IMR-90 (cell line): ENCODE measurements at regions not wholly inside any gene's neighbourhood (a gene's known extent, or its start where the extent isn't known, plus 50 kb on each side); places are given as distances from the start of the nearest gene placed in this dataset.

ENCODE experiments used
- ATAC-seq: fragments of 200-7000 bp; cut with Tn5 transposase; 2 replicates; pipeline ENCODE4 v1.9.1; 2020; ENCODE audit warnings: low read depth, mild to moderate bottlenecking, moderate library complexity
- BruUV-seq: library from RNA; stranded (reverse); fragments of 400-500 nt; replicated peaks from 2 replicates; lab custom pipeline; 2021; lab: Mats Ljungman, UMichigan
- CTCF ChIA-PET: fragments of 300-600 bp; formaldehyde crosslinking; extraction: SDS; loops from one replicate; lab custom pipeline; 2021; ENCODE audit warnings: antibody characterized with exemption; lab: Yijun Ruan, JAX
- POLR2A ChIA-PET: fragments of 300-600 bp; sonication (Branson Sonifier 250); formaldehyde crosslinking; loops from one replicate; lab custom pipeline; 2022; ENCODE audit warnings: antibody characterized with exemption; ENCODE audit not compliant: unreplicated experiment; lab: Charles Lee
- DNase-seq: peaks from one replicate; pipeline ENCODE4 v3.0.0; 2013
- H2AFZ ChIP-seq: replicated peaks from 2 replicates; pipeline ENCODE3; 2013; ENCODE audit warnings: low read length, mild to moderate bottlenecking; ENCODE audit not compliant: poor library complexity
- H2AK5ac ChIP-seq: 2 replicates; pipeline ENCODE4 v1.6.1; 2013; ENCODE audit warnings: low read depth, low read length, inconsistent platforms
- H2AK9ac ChIP-seq: replicated peaks from 2 replicates; pipeline ENCODE3; 2013; ENCODE audit warnings: mild to moderate bottlenecking, low read depth, low read length, moderate library complexity; ENCODE audit not compliant: poor library complexity
- H2BK120ac ChIP-seq: 2 replicates; pipeline ENCODE4 v1.6.1; 2013; ENCODE audit warnings: low read depth, low read length, inconsistent platforms
- H2BK15ac ChIP-seq: 3 replicates; pipeline ENCODE4 v1.6.1; 2013; ENCODE audit warnings: low read depth, low read length, inconsistent platforms
- H2BK20ac ChIP-seq: 2 replicates; pipeline ENCODE4 v1.6.1; 2013; ENCODE audit warnings: low read depth, mild to moderate bottlenecking, inconsistent platforms, low read length, moderate library complexity
- H2BK5ac ChIP-seq: 2 replicates; pipeline ENCODE4 v1.6.1; 2013; ENCODE audit warnings: mild to moderate bottlenecking, low read depth, low read length, inconsistent platforms; ENCODE audit not compliant: poor library complexity, severe bottlenecking
- H3K14ac ChIP-seq: replicated peaks from 2 replicates; pipeline ENCODE4 v1.6.1; 2013; ENCODE audit warnings: low read depth, low read length, inconsistent platforms
- H3K18ac ChIP-seq: 2 replicates; pipeline ENCODE4 v1.6.1; 2013; ENCODE audit warnings: low read depth, low read length, control low read depth
- H3K23ac ChIP-seq: 2 replicates; pipeline ENCODE4 v1.6.1; 2013; ENCODE audit warnings: low read depth, low read length, inconsistent platforms
- H3K27ac ChIP-seq: 2 replicates; pipeline ENCODE4 v1.5.1; 2013; ENCODE audit warnings: mild to moderate bottlenecking, control low read depth, low read length; ENCODE audit not compliant: insufficient read depth
- H3K27me3 ChIP-seq: 2 replicates; pipeline ENCODE4 v1.6.1; 2013; ENCODE audit warnings: low read length; ENCODE audit not compliant: control insufficient read depth, insufficient read depth
- H3K36me3 ChIP-seq: 2 replicates; pipeline ENCODE4 v1.6.1; 2013; ENCODE audit warnings: low read length, mixed read lengths; ENCODE audit not compliant: control insufficient read depth, insufficient read depth
- H3K4ac ChIP-seq: 2 replicates; pipeline ENCODE4 v1.6.1; 2013; ENCODE audit warnings: low read depth, low read length, inconsistent platforms
- H3K4me1 ChIP-seq: 2 replicates; pipeline ENCODE4 v1.6.1; 2013; ENCODE audit warnings: low read length, mixed read lengths; ENCODE audit not compliant: control insufficient read depth, insufficient read depth
- H3K4me2 ChIP-seq: 2 replicates; pipeline ENCODE4 v1.6.1; 2013; ENCODE audit warnings: low read depth, mild to moderate bottlenecking, control low read depth, low read length, moderate library complexity
- H3K4me3 ChIP-seq: 2 replicates; pipeline ENCODE4 v1.5.1; 2013; ENCODE audit warnings: low read depth, mild to moderate bottlenecking, control low read depth, low read length, moderate library complexity; ENCODE audit not compliant: insufficient read depth
- H3K56ac ChIP-seq: 2 replicates; pipeline ENCODE4 v1.6.1; 2013; ENCODE audit warnings: low read length, inconsistent platforms; ENCODE audit not compliant: insufficient read depth; ENCODE audit errors: extremely low read depth
- H3K79me1 ChIP-seq, 2 experiments: 2 replicates each; pipeline ENCODE4 v1.6.1; 2013; ENCODE audit warnings: low read length in 2 of 2, inconsistent platforms in 1 of 2, low read depth in 1 of 2
- H3K9ac ChIP-seq: 2 replicates; pipeline ENCODE4 v1.6.1; 2013; ENCODE audit warnings: low read depth, low read length, control low read depth
- H3K9me1 ChIP-seq: 2 replicates; pipeline ENCODE4 v1.6.1; 2013; ENCODE audit warnings: low read length, inconsistent platforms; ENCODE audit not compliant: insufficient read depth
- H3K9me3 ChIP-seq: 2 replicates; pipeline ENCODE4 v1.6.1; 2013; ENCODE audit warnings: low read length; ENCODE audit not compliant: control insufficient read depth, insufficient read depth
- H4K20me1 ChIP-seq: 2 replicates; pipeline ENCODE4 v1.6.1; 2013; ENCODE audit warnings: low read length, inconsistent platforms; ENCODE audit not compliant: insufficient read depth
- H4K5ac ChIP-seq: 2 replicates; pipeline ENCODE4 v1.6.1; 2013; ENCODE audit warnings: mild to moderate bottlenecking, low read depth, low read length, control low read depth
- H4K8ac ChIP-seq, 2 experiments: 2 replicates each; pipeline ENCODE4 v1.6.1; 2013; ENCODE audit warnings: low read depth in 2 of 2, low read length in 2 of 2, control low read depth in 1 of 2, inconsistent platforms in 1 of 2
- H4K91ac ChIP-seq: 2 replicates; pipeline ENCODE4 v1.6.1; 2013; ENCODE audit warnings: low read depth, low read length, inconsistent platforms; ENCODE audit not compliant: insufficient read depth
- BHLHE40 ChIP-seq: fragments of 150-350 bp; IDR thresholded peaks from 2 replicates; pipeline ENCODE4 v1.6.1; 2016; ENCODE audit warnings: mild to moderate bottlenecking, low read depth, low read length
- CEBPB ChIP-seq: IDR thresholded peaks from 2 replicates; pipeline ENCODE4 v1.6.1; 2012; ENCODE audit warnings: low read depth, low read length, improper control_type of control experiment
- CHD1 ChIP-seq: IDR thresholded peaks from 2 replicates; pipeline ENCODE4 v1.6.1; 2012; ENCODE audit warnings: low read depth, low read length, improper control_type of control experiment
- FOS ChIP-seq: fragments of 150-350 bp; IDR thresholded peaks from 2 replicates; pipeline ENCODE4 v1.6.1; 2016; ENCODE audit warnings: low read depth, low read length
- MAFK ChIP-seq: IDR thresholded peaks from 2 replicates; pipeline ENCODE4 v1.6.1; 2012; ENCODE audit warnings: low read depth, low read length, improper control_type of control experiment
- MAZ ChIP-seq: IDR thresholded peaks from 2 replicates; pipeline ENCODE4 v1.6.1; 2012; ENCODE audit warnings: low read depth, mild to moderate bottlenecking, low read length, improper control_type of control experiment, moderate library complexity, borderline replicate concordance
- MXI1 ChIP-seq: IDR thresholded peaks from 2 replicates; pipeline ENCODE4 v1.6.1; 2012; ENCODE audit warnings: low read depth, mild to moderate bottlenecking, low read length, moderate library complexity, borderline replicate concordance
- NFE2L2 ChIP-seq: fragments of 150-350 bp; IDR thresholded peaks from 2 replicates; pipeline ENCODE4 v1.6.1; 2016; ENCODE audit warnings: low read depth, mild to moderate bottlenecking, low read length
- RAD21 ChIP-seq: IDR thresholded peaks from 2 replicates; pipeline ENCODE4 v1.6.1; 2012; ENCODE audit warnings: low read length, improper control_type of control experiment
- RCOR1 ChIP-seq: IDR thresholded peaks from 2 replicates; pipeline ENCODE4 v1.6.1; 2012; ENCODE audit warnings: mild to moderate bottlenecking, low read length, improper control_type of control experiment; ENCODE audit not compliant: insufficient replicate concordance
- RFX5 ChIP-seq: IDR thresholded peaks from 2 replicates; pipeline ENCODE4 v1.8.0; 2012; ENCODE audit warnings: low read depth, mild to moderate bottlenecking, low read length, moderate library complexity
- SMC3 ChIP-seq: fragments of 150-350 bp; IDR thresholded peaks from 2 replicates; pipeline ENCODE4 v1.6.1; 2016; ENCODE audit warnings: low read depth, mild to moderate bottlenecking, antibody characterized with exemption, low read length, moderate library complexity
- WGBS, 2 experiments: methylation state at CpG; one replicate each; pipeline versions ENCODE4 v1.1.5 to v1.1.7; 2013; ENCODE audit warnings: missing lambda C conversion rate in 2 of 2; ENCODE audit not compliant: insufficient read length in 1 of 2; ENCODE audit errors: extremely low coverage in 2 of 2; 5-methylcytosine and 5-hydroxymethylcytosine counted together
- dilution Hi-C: fragments of 300-500 bp; cut with HindIII; formaldehyde crosslinking; loops from one replicate; pipeline ENCODE4 v1.14.3; 2018; ENCODE audit warnings: low sequenced_read_pairs; ENCODE audit not compliant: unreplicated experiment
- in situ Hi-C: fragments of 300-500 bp; cut with MboI; formaldehyde crosslinking; loops from 3 replicates; pipeline ENCODE4 v1.14.3; 2019; ENCODE audit warnings: low sequenced_read_pairs, inconsistent platforms, mixed read lengths
- intact Hi-C: fragments of 100-400 bp; cut with micrococcal nuclease; formaldehyde crosslinking; loops from 2 replicates; pipeline ENCODE4 v1.10.0; 2022
- TF ChIP-seq, protein P1 (sequence below): fragments of 150-350 bp; IDR thresholded peaks from 2 replicates; pipeline ENCODE4 v1.6.1; 2017; ENCODE audit warnings: mild to moderate bottlenecking, antibody characterized with exemption, low read length, low read depth
- TF ChIP-seq, protein P2 (sequence below): conservative IDR thresholded peaks from 2 replicates; pipeline ENCODE4 v1.5.1; 2012; ENCODE audit warnings: mild to moderate bottlenecking, low read depth, low read length, improper control_type of control experiment

DNA sequence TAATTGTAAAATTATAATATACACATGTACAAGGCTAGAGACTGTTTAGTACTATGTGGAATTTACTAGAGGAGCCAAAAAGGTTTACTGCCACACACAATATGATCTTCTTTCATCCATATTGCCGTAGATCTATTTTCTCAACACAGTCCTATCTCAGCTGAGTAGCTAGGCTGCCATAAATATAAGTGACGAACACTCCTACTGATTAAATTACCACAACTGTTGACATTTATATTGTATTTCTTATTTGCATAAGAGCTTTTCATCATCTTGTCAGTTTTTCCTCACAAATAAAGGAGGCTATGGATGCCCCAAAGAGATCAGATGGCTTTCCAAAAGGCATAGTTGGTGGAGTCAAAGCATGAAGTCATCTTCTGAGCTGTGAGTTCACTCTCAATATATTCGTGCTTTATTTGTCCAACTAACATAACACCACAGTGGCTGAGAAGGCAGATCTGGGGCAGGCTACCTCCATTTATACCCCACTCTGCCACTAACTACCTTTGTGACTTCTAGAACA, 78.6 kb downstream of the CCDC59 start:
- Histone ChIP-seq H3K9me3 (peaks cover 11% of the 10 kb centered on the region), H3K4me1 (no peaks in the 10 kb centered on the region), H2BK5ac (no peak overlapping the region), H2BK120ac (no peak overlapping the region), H3K9me1 (no peaks in the 10 kb centered on the region), H4K8ac (no peak overlapping the region), H3K27me3 (no peaks in the 10 kb centered on the region), H3K36me3 (no peaks in the 10 kb centered on the region), H2BK15ac (no peak overlapping the region), H2AK5ac (no peak overlapping the region), H4K5ac (no peak overlapping the region), H3K4me3 (no peak overlapping the region), H4K91ac (no peak overlapping the region), H3K4me2 (no peak overlapping the region), H3K18ac (no peak overlapping the region), H2BK20ac (no peak overlapping the region), H3K79me1 (no peaks in the 10 kb centered on the region), H2AK9ac (no peak overlapping the region), H3K56ac (no peak overlapping the region), H2AFZ (no peak overlapping the region), H4K20me1 (no peaks in the 10 kb centered on the region), H3K9ac (no peak overlapping the region), H3K4ac (no peak overlapping the region), H3K27ac (no peak overlapping the region), H3K23ac (no peak overlapping the region), H3K14ac (no peak overlapping the region)
- POLR2A ChIA-PET: no interaction called here
- CTCF ChIA-PET: no interaction called here
- in situ Hi-C loops: no loop called here
- ATAC-seq (no peak), DNase-seq (no peak)
- WGBS, 2 experiments: no CpG with 5 or more reads among the region's 3 CpGs
- intact Hi-C loops: no loop called here
- no TSS peak for BruUV-seq
- TF ChIP-seq, protein P1, sequence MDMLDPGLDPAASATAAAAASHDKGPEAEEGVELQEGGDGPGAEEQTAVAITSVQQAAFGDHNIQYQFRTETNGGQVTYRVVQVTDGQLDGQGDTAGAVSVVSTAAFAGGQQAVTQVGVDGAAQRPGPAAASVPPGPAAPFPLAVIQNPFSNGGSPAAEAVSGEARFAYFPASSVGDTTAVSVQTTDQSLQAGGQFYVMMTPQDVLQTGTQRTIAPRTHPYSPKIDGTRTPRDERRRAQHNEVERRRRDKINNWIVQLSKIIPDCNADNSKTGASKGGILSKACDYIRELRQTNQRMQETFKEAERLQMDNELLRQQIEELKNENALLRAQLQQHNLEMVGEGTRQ: no peak
- TF ChIP-seq CHD1 (no peak), RFX5 (no peak), RAD21 (no peak), MXI1 (no peak), RCOR1 (no peak), MAFK (no peak), CEBPB (no peak), FOS (no peak), NFE2L2 (no peak), BHLHE40 (no peak), SMC3 (no peak), MAZ (no peak)
- TF ChIP-seq, protein P2, sequence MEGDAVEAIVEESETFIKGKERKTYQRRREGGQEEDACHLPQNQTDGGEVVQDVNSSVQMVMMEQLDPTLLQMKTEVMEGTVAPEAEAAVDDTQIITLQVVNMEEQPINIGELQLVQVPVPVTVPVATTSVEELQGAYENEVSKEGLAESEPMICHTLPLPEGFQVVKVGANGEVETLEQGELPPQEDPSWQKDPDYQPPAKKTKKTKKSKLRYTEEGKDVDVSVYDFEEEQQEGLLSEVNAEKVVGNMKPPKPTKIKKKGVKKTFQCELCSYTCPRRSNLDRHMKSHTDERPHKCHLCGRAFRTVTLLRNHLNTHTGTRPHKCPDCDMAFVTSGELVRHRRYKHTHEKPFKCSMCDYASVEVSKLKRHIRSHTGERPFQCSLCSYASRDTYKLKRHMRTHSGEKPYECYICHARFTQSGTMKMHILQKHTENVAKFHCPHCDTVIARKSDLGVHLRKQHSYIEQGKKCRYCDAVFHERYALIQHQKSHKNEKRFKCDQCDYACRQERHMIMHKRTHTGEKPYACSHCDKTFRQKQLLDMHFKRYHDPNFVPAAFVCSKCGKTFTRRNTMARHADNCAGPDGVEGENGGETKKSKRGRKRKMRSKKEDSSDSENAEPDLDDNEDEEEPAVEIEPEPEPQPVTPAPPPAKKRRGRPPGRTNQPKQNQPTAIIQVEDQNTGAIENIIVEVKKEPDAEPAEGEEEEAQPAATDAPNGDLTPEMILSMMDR: no peak
- dilution Hi-C loops: no loop called here
